ENCODE measurements at regions not wholly inside any gene's neighbourhood (a gene's known extent, or its start where the extent isn't known, plus 50 kb on each side); places are given as distances from the start of the nearest gene placed in this dataset.

GRCh38 chr7:45987521-45988290 lies 66.6 kb upstream of the IGFBP3 start (continued):
- TF ChIP-seq RAD21 (IDR thresholded peaks at IDR 0.05 in 1 of 2, conservative IDR thresholded peaks at IDR 0.05 in 1 of 2; ENCODE audit: low read depth in 2 of 2, low read length in 2 of 2), result no peak
- TF ChIP-seq CEBPB (IDR thresholded peaks at IDR 0.05; ENCODE audit: low read depth, low read length), result no peak

All from H1 (cell line).